Tibial artery (tissue), 4 donors: ENCODE measurements at regions not wholly inside any gene's neighbourhood (a gene's known extent, or its start where the extent isn't known, plus 50 kb on each side); places are given as distances from the start of the nearest gene placed in this dataset.

Experiments
- DNase-seq, 2 donors: peaks; one replicate each; pipeline ENCODE4 v3.0.0-alpha.2; 2019
- H3K27ac ChIP-seq, 2 donors: fragments of 200-600 bp; sonication (generic) in 1 of 2; 1 replicate in 1 of 2; 2 replicates in 1 of 2; pipeline ENCODE4 v1.5.1; 2018 to 2019; ENCODE audit warnings: mild to moderate bottlenecking in 1 of 2
- H3K27me3 ChIP-seq, 2 donors: fragments of 200-600 bp; sonication (generic) in 1 of 2; one replicate each; pipeline versions ENCODE4 v1.5.1 to v1.6.0; 2016 to 2019
- H3K36me3 ChIP-seq, 3 donors: fragments of 200-600 bp; sonication (generic) in 2 of 3; one replicate each; pipeline ENCODE4 v1.5.1; 2016 to 2019; ENCODE audit warnings: mild to moderate bottlenecking in 2 of 3
- H3K4me1 ChIP-seq, 4 donors: fragments of 200-600 bp; sonication (generic) in 2 of 4; 1 replicate in 3 of 4; 2 replicates in 1 of 4; pipeline ENCODE4 v1.5.1; 2016 to 2019
- H3K4me3 ChIP-seq, 2 donors: fragments of 200-600 bp; sonication (generic) in 1 of 2; 1 replicate in 1 of 2; 2 replicates in 1 of 2; pipeline ENCODE4 v1.5.1; 2018 to 2019; ENCODE audit warnings: mild to moderate bottlenecking in 2 of 2
- H3K9me3 ChIP-seq, 3 donors: fragments of 200-600 bp; sonication (generic) in 1 of 3; one replicate each; pipeline ENCODE4 v1.5.1; 2016 to 2019
- intact Hi-C: fragments of 100-400 bp; cut with DNase I; formaldehyde crosslinking; loops from one replicate; pipeline ENCODE4 v1.15.0; 2023; ENCODE audit warnings: low total_unique reads
- TF ChIP-seq, protein P1 (sequence below), 2 experiments: fragments of 200-600 bp in 1 of 2; fragments of 450-650 bp in 1 of 2; IDR thresholded peaks; one replicate each; pipeline ENCODE4 v1.5.1; 2017 to 2019; ENCODE audit warnings: antibody characterized with exemption in 2 of 2, mild to moderate bottlenecking in 1 of 2, moderate library complexity in 1 of 2

DNA sequence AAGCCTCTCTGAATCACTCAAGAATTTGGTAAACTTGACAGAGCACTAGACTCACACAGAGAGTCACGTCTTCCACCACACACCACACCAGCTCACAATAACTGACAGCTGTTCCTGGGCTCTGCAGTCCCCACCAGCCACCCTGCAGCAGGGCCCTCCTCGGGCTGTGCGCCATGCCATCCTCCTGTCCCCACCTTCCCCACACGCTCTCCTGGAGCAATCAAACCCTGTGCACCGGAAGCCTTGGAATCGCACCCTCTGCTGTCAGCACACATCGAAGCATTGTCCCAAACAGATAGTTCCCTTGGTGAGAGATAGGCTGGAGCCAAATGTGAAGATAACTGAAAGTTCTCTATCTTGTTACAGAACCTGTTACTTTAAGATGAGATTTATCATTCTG is 191.0 kb downstream of the TBXT start:
- intact Hi-C loops = no loop called here
- Histone ChIP-seq H3K27ac (no peak overlapping the region), H3K4me3 (no peak overlapping the region), H3K9me3 (no peaks in the 10 kb centered on the region), H3K36me3 (no peaks in the 10 kb centered on the region), H3K27me3 (no peaks in the 10 kb centered on the region), H3K4me1 (no peaks in the 10 kb centered on the region)
- DNase-seq = no peak
- TF ChIP-seq, protein P1, sequence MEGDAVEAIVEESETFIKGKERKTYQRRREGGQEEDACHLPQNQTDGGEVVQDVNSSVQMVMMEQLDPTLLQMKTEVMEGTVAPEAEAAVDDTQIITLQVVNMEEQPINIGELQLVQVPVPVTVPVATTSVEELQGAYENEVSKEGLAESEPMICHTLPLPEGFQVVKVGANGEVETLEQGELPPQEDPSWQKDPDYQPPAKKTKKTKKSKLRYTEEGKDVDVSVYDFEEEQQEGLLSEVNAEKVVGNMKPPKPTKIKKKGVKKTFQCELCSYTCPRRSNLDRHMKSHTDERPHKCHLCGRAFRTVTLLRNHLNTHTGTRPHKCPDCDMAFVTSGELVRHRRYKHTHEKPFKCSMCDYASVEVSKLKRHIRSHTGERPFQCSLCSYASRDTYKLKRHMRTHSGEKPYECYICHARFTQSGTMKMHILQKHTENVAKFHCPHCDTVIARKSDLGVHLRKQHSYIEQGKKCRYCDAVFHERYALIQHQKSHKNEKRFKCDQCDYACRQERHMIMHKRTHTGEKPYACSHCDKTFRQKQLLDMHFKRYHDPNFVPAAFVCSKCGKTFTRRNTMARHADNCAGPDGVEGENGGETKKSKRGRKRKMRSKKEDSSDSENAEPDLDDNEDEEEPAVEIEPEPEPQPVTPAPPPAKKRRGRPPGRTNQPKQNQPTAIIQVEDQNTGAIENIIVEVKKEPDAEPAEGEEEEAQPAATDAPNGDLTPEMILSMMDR (IDR thresholded peaks at IDR 0.05) = no peak

DNA sequence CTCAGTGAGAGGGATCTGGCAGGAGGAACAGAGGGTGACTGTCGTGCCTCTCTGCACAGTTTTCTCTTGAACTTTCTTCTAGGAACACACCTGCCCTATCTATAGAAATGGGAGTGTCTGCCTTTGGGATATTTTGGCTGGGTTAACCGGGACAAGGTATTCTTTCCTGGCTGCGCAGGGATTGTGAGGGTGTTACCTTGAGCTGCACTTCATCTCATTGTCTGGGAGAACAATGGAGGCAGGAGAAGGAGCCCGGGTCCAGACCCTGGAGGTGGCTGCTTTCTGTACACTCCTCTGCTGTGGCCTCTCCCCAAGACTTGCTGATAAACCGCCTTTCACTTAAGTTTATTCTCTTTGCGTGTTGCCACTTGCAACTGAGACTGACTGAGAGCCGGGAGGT is 192.8 kb downstream of the TBXT start:
- no peak overlapping the region for H3K27ac ChIP-seq
- no peak overlapping the region for H3K4me3 ChIP-seq
- TF ChIP-seq, protein P1 (IDR thresholded peaks at IDR 0.05) = no peak
- no peaks in the 10 kb centered on the region for H3K4me1 ChIP-seq
- H3K36me3 ChIP-seq = no peaks in the 10 kb centered on the region
- intact Hi-C loops = no loop called here
- no peaks in the 10 kb centered on the region for H3K27me3 ChIP-seq
- DNase-seq = no peak
- H3K9me3 ChIP-seq = no peaks in the 10 kb centered on the region

DNA sequence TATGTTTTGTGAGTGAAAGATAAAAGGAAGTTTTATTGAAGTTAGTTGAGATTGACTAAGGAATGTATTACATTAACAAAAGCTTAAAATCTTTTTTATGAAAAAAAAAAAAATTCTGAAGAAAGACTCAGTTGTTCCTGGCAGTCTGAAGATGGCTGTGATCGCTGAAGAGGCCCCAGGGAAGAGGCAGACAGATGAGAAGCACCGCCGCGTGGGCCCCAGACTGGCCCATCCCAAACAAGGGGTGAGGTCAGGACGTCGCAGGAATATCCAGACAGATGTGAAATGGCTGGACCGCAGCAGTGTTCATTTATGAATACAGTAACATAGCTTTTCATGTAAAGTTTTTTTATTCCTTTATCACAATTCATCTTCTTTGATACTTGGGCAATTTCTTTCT is 194.2 kb downstream of the TBXT start:
- Histone ChIP-seq H3K9me3 (no peaks in the 10 kb centered on the region), H3K27me3 (no peaks in the 10 kb centered on the region), H3K27ac (no peak overlapping the region), H3K4me3 (no peak overlapping the region), H3K4me1 (no peaks in the 10 kb centered on the region), H3K36me3 (no peaks in the 10 kb centered on the region)
- intact Hi-C loops = no loop called here
- TF ChIP-seq, protein P1 (IDR thresholded peaks at IDR 0.05) = no peak
- no peak for DNase-seq

DNA sequence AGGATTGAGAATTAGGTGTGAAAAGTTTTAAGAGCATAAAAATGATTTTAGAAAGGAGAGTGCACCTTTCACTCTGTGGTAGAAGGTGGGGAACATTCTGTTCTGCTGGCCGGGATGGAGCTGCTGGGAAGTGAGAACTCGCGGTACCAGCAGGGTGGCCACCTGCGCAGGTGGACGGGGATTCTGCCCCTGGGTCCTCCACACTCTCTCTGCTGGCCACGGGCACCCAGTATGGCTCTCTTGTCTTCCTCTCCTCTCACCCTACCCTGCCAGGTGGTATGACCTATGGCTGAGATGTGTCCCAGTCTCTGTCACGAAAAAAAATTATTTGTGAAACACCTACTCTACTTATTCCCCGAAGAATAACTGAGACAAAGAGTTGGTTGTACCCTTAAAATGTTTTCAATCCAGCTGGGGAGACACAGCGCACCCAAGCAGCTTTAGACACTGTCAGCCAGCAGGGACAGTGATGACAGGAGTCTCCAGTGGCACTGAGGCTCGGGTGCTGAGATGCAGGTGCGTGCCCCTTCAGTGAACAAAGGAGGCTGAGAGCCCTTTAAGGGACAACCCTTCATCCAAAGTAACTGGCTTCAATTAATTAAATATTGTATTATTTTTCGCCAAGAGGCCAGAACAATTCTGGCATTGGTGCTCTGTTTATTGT is 195.4 kb downstream of the TBXT start:
- no peaks in the 10 kb centered on the region for H3K9me3 ChIP-seq
- no peak overlapping the region for H3K4me3 ChIP-seq
- H3K27ac ChIP-seq = no peak overlapping the region
- no peak for DNase-seq
- no peaks in the 10 kb centered on the region for H3K4me1 ChIP-seq
- TF ChIP-seq, protein P1 (IDR thresholded peaks at IDR 0.05) = no peak
- no peaks in the 10 kb centered on the region for H3K36me3 ChIP-seq
- intact Hi-C loops = no loop called here
- H3K27me3 ChIP-seq = no peaks in the 10 kb centered on the region

DNA sequence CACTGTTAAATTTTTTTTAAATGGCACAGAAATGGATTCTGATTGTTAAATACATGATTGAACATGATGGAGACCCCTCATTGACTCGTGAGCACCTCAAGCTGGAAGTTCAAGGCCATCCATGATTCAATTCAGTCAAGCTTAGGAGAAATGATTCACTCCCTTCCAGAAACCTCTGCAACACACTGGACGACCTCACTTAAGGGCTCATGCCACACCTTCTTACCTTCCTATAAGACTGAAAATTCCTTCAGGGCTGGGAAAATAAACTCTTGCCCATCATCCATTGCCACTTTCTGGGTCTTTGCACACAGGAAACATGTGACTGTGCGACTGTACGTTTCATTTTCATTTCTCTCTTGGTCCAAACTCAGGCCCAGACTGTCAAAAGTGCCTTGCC is 196.4 kb downstream of the TBXT start:
- Histone ChIP-seq H3K9me3 (no peaks in the 10 kb centered on the region), H3K36me3 (no peaks in the 10 kb centered on the region), H3K4me3 (no peak overlapping the region), H3K27me3 (no peaks in the 10 kb centered on the region), H3K4me1 (no peaks in the 10 kb centered on the region), H3K27ac (no peak overlapping the region)
- DNase-seq = no peak
- TF ChIP-seq, protein P1 (IDR thresholded peaks at IDR 0.05) = no peak
- intact Hi-C loops = no loop called here

DNA sequence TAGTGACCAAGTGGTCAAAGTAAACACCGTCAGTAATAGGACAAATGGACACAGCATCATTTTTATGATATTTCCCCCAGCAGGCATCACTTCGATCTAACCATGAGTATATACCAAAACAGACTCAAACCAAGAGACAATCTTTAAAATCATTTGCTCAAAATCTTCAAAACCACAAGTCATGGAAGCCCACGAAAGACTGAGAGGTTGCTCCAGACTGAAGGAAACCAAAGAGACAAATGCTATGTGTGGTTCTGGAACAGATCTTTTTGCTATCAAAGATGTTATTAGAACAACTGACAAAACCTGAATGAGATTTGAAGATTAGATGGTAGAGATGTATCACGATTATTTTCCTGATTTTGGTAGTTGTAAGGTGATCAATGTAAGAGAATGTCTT is 197.7 kb downstream of the TBXT start:
- TF ChIP-seq, protein P1 (IDR thresholded peaks at IDR 0.05) = no peak
- Histone ChIP-seq H3K9me3 (no peaks in the 10 kb centered on the region), H3K27me3 (no peaks in the 10 kb centered on the region), H3K36me3 (no peaks in the 10 kb centered on the region), H3K4me3 (no peak overlapping the region), H3K27ac (no peak overlapping the region), H3K4me1 (no peaks in the 10 kb centered on the region)
- intact Hi-C loops = no loop called here
- no peak for DNase-seq
